Keratinocyte (primary cell): ENCODE measurements at regions not wholly inside any gene's neighbourhood (a gene's known extent, or its start where the extent isn't known, plus 50 kb on each side); places are given as distances from the start of the nearest gene placed in this dataset.

Experiments used
- DNase-seq: peaks from one replicate; pipeline ENCODE4 v3.0.0-alpha.2; 2011; ENCODE audit warnings: low read depth, missing footprints, low spot score
- FAIRE-seq: peaks from 2 replicates; lab custom pipeline; 2011; peaks lifted over from hg19 to GRCh38; lab: Jason Lieb, UNC
- H2AFZ ChIP-seq: 2 replicates; pipeline ENCODE4 v1.6.0; 2012; ENCODE audit warnings: low read length, control low read depth, inconsistent platforms; ENCODE audit not compliant: control insufficient read depth
- H3K27ac ChIP-seq: 2 replicates; pipeline ENCODE4 v1.5.1; 2011; ENCODE audit warnings: low read length; ENCODE audit not compliant: control insufficient read depth, insufficient read depth
- H3K27me3 ChIP-seq: 3 replicates; pipeline ENCODE4 v1.6.0; 2011; ENCODE audit warnings: low read length; ENCODE audit not compliant: control insufficient read depth, insufficient read depth; ENCODE audit errors: extremely low read depth
- H3K36me3 ChIP-seq, 2 experiments: 2 replicates in 1 of 2; 3 replicates in 1 of 2; pipeline ENCODE4 v1.5.1; 2011; ENCODE audit warnings: low read length in 2 of 2, mild to moderate bottlenecking in 1 of 2; ENCODE audit not compliant: control insufficient read depth in 2 of 2, insufficient read depth in 2 of 2; ENCODE audit errors: extremely low read depth in 1 of 2
- H3K4me1 ChIP-seq: 3 replicates; pipeline ENCODE4 v1.5.1; 2011; ENCODE audit warnings: low read length; ENCODE audit not compliant: control insufficient read depth, insufficient read depth; ENCODE audit errors: extremely low read depth
- H3K4me2 ChIP-seq: 3 replicates; pipeline ENCODE4 v1.6.0; 2011; ENCODE audit warnings: low read depth, low read length; ENCODE audit not compliant: control insufficient read depth, insufficient read depth; ENCODE audit errors: extremely low read depth
- H3K4me3 ChIP-seq, 3 experiments: fragments of 200-600 bp in 1 of 3; sonication (generic) in 1 of 3; 2 replicates in 2 of 3; 3 replicates in 1 of 3; pipeline ENCODE4 v1.5.1; 2011 to 2016; ENCODE audit warnings: low read length in 3 of 3, mild to moderate bottlenecking in 3 of 3, control low read depth in 2 of 3, inconsistent platforms in 1 of 3, low read depth in 1 of 3, mixed read lengths in 1 of 3, mixed run types in 1 of 3, moderate library complexity in 1 of 3; ENCODE audit not compliant: control insufficient read depth in 2 of 3, insufficient read depth in 2 of 3; ENCODE audit errors: extremely low read depth in 1 of 3
- H3K79me2 ChIP-seq: 2 replicates; pipeline ENCODE4 v1.6.0; 2012; ENCODE audit warnings: low read length; ENCODE audit not compliant: control insufficient read depth, insufficient read depth
- H3K9ac ChIP-seq: 3 replicates; pipeline ENCODE4 v1.6.0; 2011; ENCODE audit warnings: low read length; ENCODE audit not compliant: control insufficient read depth, insufficient read depth; ENCODE audit errors: extremely low read depth
- H3K9me1 ChIP-seq: 3 replicates; pipeline ENCODE4 v1.6.0; 2011; ENCODE audit warnings: low read length; ENCODE audit not compliant: control insufficient read depth, insufficient read depth; ENCODE audit errors: extremely low read depth
- H3K9me3 ChIP-seq: 2 replicates; pipeline ENCODE4 v1.5.1; 2012; ENCODE audit warnings: low read depth, low read length; ENCODE audit not compliant: control insufficient read depth
- H4K20me1 ChIP-seq: 3 replicates; pipeline ENCODE4 v1.6.0; 2011; ENCODE audit warnings: low read length; ENCODE audit not compliant: control insufficient read depth, insufficient read depth; ENCODE audit errors: extremely low read depth
- EZH2 ChIP-seq: IDR thresholded peaks from one replicate; pipeline ENCODE4 v1.6.1; 2012; ENCODE audit warnings: inconsistent platforms, mild to moderate bottlenecking, low read length, moderate library complexity
- dilution Hi-C: fragments of 300-500 bp; cut with MboI; formaldehyde crosslinking; loops from one replicate; pipeline ENCODE4 v1.7.0; 2020; ENCODE audit warnings: low sequenced_read_pairs; ENCODE audit not compliant: extremely low pct_ligation_motif_present
- TF ChIP-seq, protein P1 (sequence below), 3 experiments: IDR thresholded peaks in 1 of 3; conservative IDR thresholded peaks in 1 of 3; optimal IDR thresholded peaks in 1 of 3; 2 replicates in 2 of 3; 3 replicates in 1 of 3; pipeline versions ENCODE3 to v1.5.1; 2011; ENCODE audit warnings: low read length in 3 of 3, mild to moderate bottlenecking in 3 of 3, moderate library complexity in 2 of 3, control low read depth in 1 of 3, inconsistent platforms in 1 of 3; ENCODE audit not compliant: insufficient read depth in 2 of 3; ENCODE audit errors: extremely low read depth in 1 of 3

DNA sequence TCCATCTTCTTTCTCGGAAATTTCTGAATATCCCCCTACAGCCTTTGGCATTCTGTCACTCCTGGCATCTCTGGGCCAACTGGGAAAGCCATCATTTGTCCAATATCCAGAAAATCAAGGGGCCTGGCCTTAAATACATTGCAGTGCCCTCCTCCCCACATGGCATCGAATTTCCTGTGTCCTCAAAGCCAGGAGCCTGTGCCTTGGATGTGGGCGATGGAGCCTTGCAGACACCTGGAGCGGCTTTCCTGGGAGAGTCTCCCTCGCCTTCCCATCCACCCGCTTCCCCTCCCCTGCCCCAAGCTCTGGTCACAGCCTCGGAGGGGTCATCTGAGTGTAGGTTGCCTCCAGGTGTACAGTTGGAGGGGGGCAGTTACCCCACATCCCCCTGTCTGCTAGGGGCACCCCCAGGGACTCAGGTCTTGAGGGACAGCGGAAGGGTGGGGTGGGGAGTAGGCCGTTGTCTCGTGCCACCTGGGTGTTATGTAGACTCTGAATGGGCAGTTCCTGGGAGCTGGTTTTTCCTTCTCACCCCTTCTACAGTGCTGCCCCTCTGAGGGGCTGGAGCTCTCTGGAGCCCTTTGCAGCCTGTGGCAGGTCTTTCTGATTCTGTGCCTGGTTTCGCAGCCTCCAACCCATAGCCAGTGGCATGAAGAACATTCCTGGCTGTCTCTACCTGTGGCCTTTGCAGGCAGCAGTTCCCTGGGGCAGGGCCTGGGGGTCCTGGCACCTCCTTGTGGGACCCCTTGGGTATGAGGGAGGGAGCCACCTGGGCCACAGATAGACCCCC, 239.8 kb downstream of the SEC14L1 start:
- Histone ChIP-seq H3K4me2 (no peak overlapping the region), H3K36me3 (peaks cover 0 to 3% of the 10 kb centered on the region in 2 experiments), H3K4me3 (no peak overlapping the region), H3K79me2 (peaks cover 89% of the 10 kb centered on the region), H3K9me1 (peaks cover 8% of the 10 kb centered on the region), H3K9me3 (no peaks in the 10 kb centered on the region), H3K27ac (no peak overlapping the region), H3K4me1 (peaks cover 18% of the 10 kb centered on the region), H4K20me1 (peaks cover 79% of the 10 kb centered on the region), H2AFZ (no peak overlapping the region), H3K9ac (no peak overlapping the region), H3K27me3 (no peaks in the 10 kb centered on the region)
- dilution Hi-C loops = no loop called here
- DNase-seq (no peak), FAIRE-seq (no peak)
- TF ChIP-seq EZH2 = no peak
- TF ChIP-seq, protein P1, sequence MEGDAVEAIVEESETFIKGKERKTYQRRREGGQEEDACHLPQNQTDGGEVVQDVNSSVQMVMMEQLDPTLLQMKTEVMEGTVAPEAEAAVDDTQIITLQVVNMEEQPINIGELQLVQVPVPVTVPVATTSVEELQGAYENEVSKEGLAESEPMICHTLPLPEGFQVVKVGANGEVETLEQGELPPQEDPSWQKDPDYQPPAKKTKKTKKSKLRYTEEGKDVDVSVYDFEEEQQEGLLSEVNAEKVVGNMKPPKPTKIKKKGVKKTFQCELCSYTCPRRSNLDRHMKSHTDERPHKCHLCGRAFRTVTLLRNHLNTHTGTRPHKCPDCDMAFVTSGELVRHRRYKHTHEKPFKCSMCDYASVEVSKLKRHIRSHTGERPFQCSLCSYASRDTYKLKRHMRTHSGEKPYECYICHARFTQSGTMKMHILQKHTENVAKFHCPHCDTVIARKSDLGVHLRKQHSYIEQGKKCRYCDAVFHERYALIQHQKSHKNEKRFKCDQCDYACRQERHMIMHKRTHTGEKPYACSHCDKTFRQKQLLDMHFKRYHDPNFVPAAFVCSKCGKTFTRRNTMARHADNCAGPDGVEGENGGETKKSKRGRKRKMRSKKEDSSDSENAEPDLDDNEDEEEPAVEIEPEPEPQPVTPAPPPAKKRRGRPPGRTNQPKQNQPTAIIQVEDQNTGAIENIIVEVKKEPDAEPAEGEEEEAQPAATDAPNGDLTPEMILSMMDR (optimal IDR thresholded peaks at IDR 0.05 in 1 of 3, IDR thresholded peaks at IDR 0.05 in 1 of 3, conservative IDR thresholded peaks at IDR 0.05 in 1 of 3; ENCODE audit: extremely low read depth in 1 of 3, insufficient read depth in 2 of 3, low read length in 3 of 3) = no peak

DNA sequence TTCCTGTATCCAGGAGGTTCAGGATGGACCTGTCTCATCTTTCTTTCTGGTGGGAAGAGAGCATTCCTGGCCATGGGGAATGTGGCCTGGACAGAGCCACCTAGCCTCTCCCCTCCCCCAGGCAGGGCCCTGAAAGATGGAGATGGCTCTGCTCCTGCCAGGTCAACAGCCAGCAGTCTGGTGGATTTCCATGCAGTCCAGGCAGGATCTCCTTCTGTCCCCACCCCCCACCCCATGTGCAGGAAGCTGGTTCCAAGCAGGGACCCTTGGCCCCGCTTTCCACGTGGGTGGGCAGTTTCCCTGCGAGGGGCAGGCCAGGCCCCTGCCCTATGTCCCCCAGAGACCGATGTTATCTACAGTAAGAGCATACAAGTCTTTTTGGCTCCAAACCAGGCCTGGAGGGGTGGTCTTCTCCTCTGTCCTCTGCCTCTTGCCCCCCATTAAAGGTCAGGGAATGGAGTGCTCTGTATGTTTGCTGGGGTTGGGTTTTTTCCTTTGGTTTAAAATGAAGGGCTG, 240.5 kb downstream of the SEC14L1 start:
- H3K27me3 ChIP-seq = no peaks in the 10 kb centered on the region
- peaks cover 18% of the 10 kb centered on the region for H3K4me1 ChIP-seq
- TF ChIP-seq EZH2 = no peak
- TF ChIP-seq, protein P1 (optimal IDR thresholded peaks at IDR 0.05 in 1 of 3, IDR thresholded peaks at IDR 0.05 in 1 of 3, conservative IDR thresholded peaks at IDR 0.05 in 1 of 3; ENCODE audit: extremely low read depth in 1 of 3, insufficient read depth in 2 of 3, low read length in 3 of 3) = no peak
- peaks cover 89% of the 10 kb centered on the region for H3K79me2 ChIP-seq
- H3K27ac ChIP-seq = no peak overlapping the region
- FAIRE-seq (no peak), DNase-seq (no peak)
- peaks cover 0 to 3% of the 10 kb centered on the region in 2 experiments for H3K36me3 ChIP-seq
- H3K9me3 ChIP-seq = no peaks in the 10 kb centered on the region
- no peak overlapping the region for H3K9ac ChIP-seq
- peaks cover 78% of the 10 kb centered on the region for H4K20me1 ChIP-seq
- no peak overlapping the region for H2AFZ ChIP-seq
- no peak overlapping the region for H3K4me2 ChIP-seq
- H3K4me3 ChIP-seq = no peak overlapping the region
- dilution Hi-C loops = no loop called here
- peaks cover 6% of the 10 kb centered on the region for H3K9me1 ChIP-seq
